Esophagus squamous epithelium (tissue), 4 donors: ENCODE measurements at regions not wholly inside any gene's neighbourhood (a gene's known extent, or its start where the extent isn't known, plus 50 kb on each side); places are given as distances from the start of the nearest gene placed in this dataset.

Experiments used
- POLR2A ChIP-seq, 4 donors: fragments of 450-650 bp; IDR thresholded peaks; one replicate each; pipeline ENCODE4 v1.6.1; 2017; ENCODE audit warnings: antibody characterized with exemption in 4 of 4, mild to moderate bottlenecking in 4 of 4, moderate library complexity in 3 of 4
- TF ChIP-seq, protein P1 (sequence below), 6 experiments: fragments of 450-650 bp in 4 of 6; fragments of 200-600 bp in 2 of 6; sonication (generic) in 2 of 6; IDR thresholded peaks; one replicate each; pipeline ENCODE4 v1.5.1; 2016 to 2019; ENCODE audit warnings: antibody characterized with exemption in 6 of 6, mild to moderate bottlenecking in 4 of 6, moderate library complexity in 4 of 6

GRCh38 chr5:67827541-67827940 lies 388.0 kb upstream of the PIK3R1 start:
- TF ChIP-seq, protein P1, sequence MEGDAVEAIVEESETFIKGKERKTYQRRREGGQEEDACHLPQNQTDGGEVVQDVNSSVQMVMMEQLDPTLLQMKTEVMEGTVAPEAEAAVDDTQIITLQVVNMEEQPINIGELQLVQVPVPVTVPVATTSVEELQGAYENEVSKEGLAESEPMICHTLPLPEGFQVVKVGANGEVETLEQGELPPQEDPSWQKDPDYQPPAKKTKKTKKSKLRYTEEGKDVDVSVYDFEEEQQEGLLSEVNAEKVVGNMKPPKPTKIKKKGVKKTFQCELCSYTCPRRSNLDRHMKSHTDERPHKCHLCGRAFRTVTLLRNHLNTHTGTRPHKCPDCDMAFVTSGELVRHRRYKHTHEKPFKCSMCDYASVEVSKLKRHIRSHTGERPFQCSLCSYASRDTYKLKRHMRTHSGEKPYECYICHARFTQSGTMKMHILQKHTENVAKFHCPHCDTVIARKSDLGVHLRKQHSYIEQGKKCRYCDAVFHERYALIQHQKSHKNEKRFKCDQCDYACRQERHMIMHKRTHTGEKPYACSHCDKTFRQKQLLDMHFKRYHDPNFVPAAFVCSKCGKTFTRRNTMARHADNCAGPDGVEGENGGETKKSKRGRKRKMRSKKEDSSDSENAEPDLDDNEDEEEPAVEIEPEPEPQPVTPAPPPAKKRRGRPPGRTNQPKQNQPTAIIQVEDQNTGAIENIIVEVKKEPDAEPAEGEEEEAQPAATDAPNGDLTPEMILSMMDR (IDR thresholded peaks at IDR 0.05): no peak
- no peak for TF ChIP-seq POLR2A (IDR thresholded peaks at IDR 0.05)
